Endothelial cell of umbilical vein (primary cell): ENCODE measurements at regions not wholly inside any gene's neighbourhood (a gene's known extent, or its start where the extent isn't known, plus 50 kb on each side); places are given as distances from the start of the nearest gene placed in this dataset.

ENCODE experiments used
- BruUV-seq: library from RNA; stranded (reverse); fragments of 400-500 nt; replicated peaks from 2 replicates; lab custom pipeline; 2021; lab: Mats Ljungman, UMichigan
- CTCF ChIA-PET: fragments of 300-600, 350-600 bp; sonication (Branson Sonifier 250); formaldehyde crosslinking; loops from one replicate; lab custom pipeline; 2021; ENCODE audit warnings: antibody characterized with exemption, inconsistent platforms; lab: Charles Lee
- POLR2A ChIA-PET: fragments of 300-600, 350-600 bp; sonication (Branson Sonifier 250); formaldehyde crosslinking; loops from one replicate; lab custom pipeline; 2021; ENCODE audit warnings: antibody characterized with exemption, inconsistent platforms; lab: Charles Lee
- DNase-seq: peaks from one replicate; pipeline ENCODE4 v3.0.0-alpha.2; 2011; ENCODE audit warnings: low read depth, low spot score
- FAIRE-seq: peaks from 2 replicates; lab custom pipeline; 2011; peaks lifted over from hg19 to GRCh38; lab: Jason Lieb, UNC
- H2AFZ ChIP-seq: 2 replicates; pipeline ENCODE4 v1.6.0; 2012; ENCODE audit warnings: low read depth, low read length, control low read depth, inconsistent platforms
- H3K27ac ChIP-seq: 2 replicates; pipeline ENCODE4 v1.5.1; 2011; ENCODE audit warnings: low read depth, mild to moderate bottlenecking, control low read depth, low read length, moderate library complexity; ENCODE audit not compliant: insufficient read depth
- H3K27me3 ChIP-seq, 2 experiments: 2 replicates each; pipeline versions ENCODE4 v1.6.0 to v1.6.1; 2011; ENCODE audit warnings: low read length in 2 of 2, mixed read lengths in 1 of 2; ENCODE audit not compliant: control insufficient read depth in 2 of 2, insufficient read depth in 2 of 2
- H3K36me3 ChIP-seq, 2 experiments: 2 replicates in 1 of 2; 3 replicates in 1 of 2; pipeline ENCODE4 v1.5.1; 2011; ENCODE audit warnings: low read length in 2 of 2, mild to moderate bottlenecking in 1 of 2, moderate library complexity in 1 of 2; ENCODE audit not compliant: control insufficient read depth in 2 of 2, insufficient read depth in 2 of 2; ENCODE audit errors: extremely low read depth in 1 of 2
- H3K4me1 ChIP-seq: 3 replicates; pipeline ENCODE4 v1.5.1; 2011; ENCODE audit warnings: mild to moderate bottlenecking, low read length; ENCODE audit not compliant: control insufficient read depth, insufficient read depth; ENCODE audit errors: extremely low read depth
- H3K4me2 ChIP-seq: 2 replicates; pipeline ENCODE4 v1.6.1; 2011; ENCODE audit warnings: low read length, control low read depth, mixed read lengths; ENCODE audit not compliant: insufficient read depth
- H3K4me3 ChIP-seq, 3 experiments: fragments of 200-600 bp in 1 of 3; sonication (generic), shearing (Covaris generic) in 1 of 3; replicated peaks in 1 of 3; 2 replicates each; pipeline ENCODE4 v1.5.1; 2011 to 2016; ENCODE audit warnings: control low read depth in 3 of 3, low read length in 3 of 3, mild to moderate bottlenecking in 2 of 3, inconsistent platforms in 1 of 3, low read depth in 1 of 3, moderate library complexity in 1 of 3; ENCODE audit not compliant: insufficient read depth in 1 of 3
- H3K79me2 ChIP-seq: 2 replicates; pipeline ENCODE4 v1.6.0; 2012; ENCODE audit warnings: low read length, inconsistent platforms; ENCODE audit not compliant: control insufficient read depth, insufficient read depth
- H3K9ac ChIP-seq: replicated peaks from 2 replicates; pipeline ENCODE3; 2011; ENCODE audit warnings: low read length, control low read depth; ENCODE audit not compliant: insufficient read depth; ENCODE audit errors: extremely low read depth
- H3K9me1 ChIP-seq: replicated peaks from 3 replicates; pipeline ENCODE4 v1.6.0; 2011; ENCODE audit warnings: mild to moderate bottlenecking, low read length; ENCODE audit not compliant: control insufficient read depth, insufficient read depth; ENCODE audit errors: extremely low read depth
- H3K9me3 ChIP-seq: replicated peaks from 2 replicates; pipeline ENCODE4 v1.5.1; 2012; ENCODE audit warnings: low read length, inconsistent platforms; ENCODE audit not compliant: control insufficient read depth, insufficient read depth
- H4K20me1 ChIP-seq: replicated peaks from 2 replicates; pipeline ENCODE3; 2011; ENCODE audit warnings: mild to moderate bottlenecking, low read length; ENCODE audit not compliant: control insufficient read depth, insufficient read depth; ENCODE audit errors: extremely low read depth
- EZH2 ChIP-seq: IDR thresholded peaks from 2 replicates; pipeline ENCODE4 v1.6.1; 2012; ENCODE audit warnings: borderline replicate concordance, low read depth, mild to moderate bottlenecking, moderate library complexity, low read length, inconsistent platforms; ENCODE audit not compliant: severe bottlenecking
- FOS ChIP-seq: IDR thresholded peaks from 2 replicates; pipeline ENCODE4 v1.6.1; 2011; ENCODE audit warnings: mild to moderate bottlenecking, low read length, moderate library complexity, borderline replicate concordance; ENCODE audit not compliant: insufficient read depth
- GATA2 ChIP-seq: IDR thresholded peaks from 2 replicates; pipeline ENCODE4 v1.7.0; 2011; ENCODE audit warnings: low read depth, mild to moderate bottlenecking, moderate library complexity, mixed read lengths, low read length; ENCODE audit not compliant: insufficient read length, insufficient read depth
- JUN ChIP-seq: IDR thresholded peaks from 2 replicates; pipeline ENCODE4 v1.6.1; 2011; ENCODE audit warnings: borderline replicate concordance, low read depth; ENCODE audit not compliant: insufficient read length, insufficient read depth
- MYC ChIP-seq: IDR thresholded peaks from one replicate; pipeline ENCODE4 v1.6.1; 2011; ENCODE audit warnings: mild to moderate bottlenecking, low read depth, low read length
- POLR2A ChIP-seq: IDR thresholded peaks from 2 replicates; pipeline ENCODE4 v1.6.1; 2012; ENCODE audit warnings: low read depth, mild to moderate bottlenecking, control low read depth, low read length
- POLR2AphosphoS5 ChIP-seq: IDR thresholded peaks from 2 replicates; pipeline ENCODE4 v1.6.1; 2012; ENCODE audit warnings: low read depth, mild to moderate bottlenecking, control low read depth, low read length, moderate library complexity; ENCODE audit not compliant: insufficient read depth
- dilution Hi-C: fragments of 300-500 bp; cut with MboI; formaldehyde crosslinking; loops from one replicate; pipeline ENCODE4 v1.15.0; 2019; ENCODE audit warnings: low sequenced_read_pairs; ENCODE audit not compliant: extremely low pct_ligation_motif_present
- intact Hi-C: fragments of 100-400 bp; cut with micrococcal nuclease; formaldehyde crosslinking; loops from one replicate; pipeline ENCODE4 v1.10.0; 2022
- TF ChIP-seq, protein P1 (sequence below): IDR thresholded peaks from 2 replicates; pipeline ENCODE4 v1.6.1; 2011; ENCODE audit not compliant: insufficient read depth, insufficient read length
- TF ChIP-seq, protein P2 (sequence below), 2 donors: IDR thresholded peaks; 1 replicate in 1 of 2; 2 replicates in 1 of 2; pipeline ENCODE4 v1.5.1; 2011; ENCODE audit warnings: low read length in 2 of 2, mild to moderate bottlenecking in 2 of 2, moderate library complexity in 2 of 2, control low read depth in 1 of 2, inconsistent platforms in 1 of 2, low read depth in 1 of 2; ENCODE audit not compliant: insufficient read depth in 1 of 2; ENCODE audit errors: extremely low read depth in 1 of 2

DNA sequence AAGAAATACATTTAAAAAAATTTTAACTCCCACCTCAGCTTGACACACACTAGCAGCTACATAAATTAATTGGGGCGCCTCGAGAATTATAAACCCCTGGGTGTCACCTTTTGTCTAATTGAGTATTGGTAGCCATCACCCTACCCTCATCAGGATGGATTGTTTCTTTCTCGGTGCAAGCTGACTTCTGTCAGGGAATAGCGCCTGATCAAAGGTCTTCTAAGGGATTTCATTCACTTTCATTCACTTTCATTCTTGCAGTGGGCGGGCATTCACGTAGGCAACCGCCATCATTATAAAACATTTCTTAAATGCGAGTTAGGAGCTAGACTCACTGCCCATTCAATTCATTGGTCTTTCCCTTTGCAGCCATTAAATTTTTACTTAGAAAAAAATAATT, 239.2 kb upstream of the SASH1 start:
- no peak for FAIRE-seq
- CTCF ChIA-PET, result interaction anchor here (1.2 to 1.4 kb wide), 2 partner anchors 21 to 33 kb away, joined by 3 to 5 read pairs; no protein-coding TSS in a partner anchor
- no peak overlapping the region for H3K4me2 ChIP-seq

More for the DNA sequence above, 239.2 kb upstream of the SASH1 start:
- POLR2A ChIA-PET, result no interaction called here
- dilution Hi-C loops, result no loop called here
- no peak overlapping the region for H3K4me3 ChIP-seq
- TF ChIP-seq MYC, result no peak
- TF ChIP-seq GATA2, result no peak
- TF ChIP-seq JUN, result no peak
- no peak for TF ChIP-seq EZH2
- no peak for TF ChIP-seq POLR2A
- TF ChIP-seq, protein P1, sequence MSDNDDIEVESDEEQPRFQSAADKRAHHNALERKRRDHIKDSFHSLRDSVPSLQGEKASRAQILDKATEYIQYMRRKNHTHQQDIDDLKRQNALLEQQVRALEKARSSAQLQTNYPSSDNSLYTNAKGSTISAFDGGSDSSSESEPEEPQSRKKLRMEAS, result no peak
- TF ChIP-seq POLR2AphosphoS5, result no peak
- TF ChIP-seq, protein P2, sequence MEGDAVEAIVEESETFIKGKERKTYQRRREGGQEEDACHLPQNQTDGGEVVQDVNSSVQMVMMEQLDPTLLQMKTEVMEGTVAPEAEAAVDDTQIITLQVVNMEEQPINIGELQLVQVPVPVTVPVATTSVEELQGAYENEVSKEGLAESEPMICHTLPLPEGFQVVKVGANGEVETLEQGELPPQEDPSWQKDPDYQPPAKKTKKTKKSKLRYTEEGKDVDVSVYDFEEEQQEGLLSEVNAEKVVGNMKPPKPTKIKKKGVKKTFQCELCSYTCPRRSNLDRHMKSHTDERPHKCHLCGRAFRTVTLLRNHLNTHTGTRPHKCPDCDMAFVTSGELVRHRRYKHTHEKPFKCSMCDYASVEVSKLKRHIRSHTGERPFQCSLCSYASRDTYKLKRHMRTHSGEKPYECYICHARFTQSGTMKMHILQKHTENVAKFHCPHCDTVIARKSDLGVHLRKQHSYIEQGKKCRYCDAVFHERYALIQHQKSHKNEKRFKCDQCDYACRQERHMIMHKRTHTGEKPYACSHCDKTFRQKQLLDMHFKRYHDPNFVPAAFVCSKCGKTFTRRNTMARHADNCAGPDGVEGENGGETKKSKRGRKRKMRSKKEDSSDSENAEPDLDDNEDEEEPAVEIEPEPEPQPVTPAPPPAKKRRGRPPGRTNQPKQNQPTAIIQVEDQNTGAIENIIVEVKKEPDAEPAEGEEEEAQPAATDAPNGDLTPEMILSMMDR (IDR thresholded peaks at IDR 0.05; ENCODE audit: extremely low read depth in 1 of 2, insufficient read depth in 1 of 2, low read depth in 1 of 2, low read length in 2 of 2), result no peak
- no peak for TF ChIP-seq FOS
- H3K36me3 ChIP-seq, result no peaks in the 10 kb centered on the region
- no peak for DNase-seq
- no peaks in the 10 kb centered on the region for H3K79me2 ChIP-seq
- H3K9me1 ChIP-seq, result no peaks in the 10 kb centered on the region
- H3K27me3 ChIP-seq, result no peaks in the 10 kb centered on the region
- H3K9me3 ChIP-seq, result no peaks in the 10 kb centered on the region
- H2AFZ ChIP-seq, result no peak overlapping the region
- H3K4me1 ChIP-seq, result no peaks in the 10 kb centered on the region
- H3K27ac ChIP-seq, result no peak overlapping the region
- intact Hi-C loops, result no loop called here
- BruUV-seq, result no TSS peak
- no peak overlapping the region for H3K9ac ChIP-seq
- H4K20me1 ChIP-seq, result no peaks in the 10 kb centered on the region
